NOMO-1 treated with dmso at 0.1 percent for 144 hours (cell line): ENCODE measurements at regions not wholly inside any gene's neighbourhood (a gene's known extent, or its start where the extent isn't known, plus 50 kb on each side); places are given as distances from the start of the nearest gene placed in this dataset.
A peak's percentile ranks its signal among the peaks of the same experiment; 100 is the strongest.

Experiments
- DNase-seq: peaks from one replicate; lab custom pipeline; 2025; ENCODE audit not compliant: unreplicated experiment; lab: John Stamatoyannopoulos, UW

- DNase-seq: no peak
Measured at GRCh38 chr6:14819840-14820420, 425.9 kb upstream of the JARID2 start.

GRCh38 chr6:14822012-14822553, 423.8 kb upstream of the JARID2 start:
- DNase-seq: no peak

GRCh38 chr6:14822679-14823078, 423.2 kb upstream of the JARID2 start:
- no peak for DNase-seq

GRCh38 chr6:14824060-14824459, 421.8 kb upstream of the JARID2 start:
- no peak for DNase-seq

- DNase-seq: peak; percentile 83
Measured at GRCh38 chr6:14824484-14825275, 421.2 kb upstream of the JARID2 start.

- DNase-seq: peak; percentile 82
Measured at GRCh38 chr6:14826456-14826855, 419.4 kb upstream of the JARID2 start.

- DNase-seq: no peak
Measured at GRCh38 chr6:14827354-14827753, 418.5 kb upstream of the JARID2 start.

- peak; percentile 46 for DNase-seq
Measured at GRCh38 chr6:14828201-14828611, 417.7 kb upstream of the JARID2 start.

GRCh38 chr6:14831070-14831469, 414.8 kb upstream of the JARID2 start:
- no peak for DNase-seq

- DNase-seq: no peak
Measured at GRCh38 chr6:14831937-14832336, 413.9 kb upstream of the JARID2 start.

GRCh38 chr6:14832427-14832826, 413.4 kb upstream of the JARID2 start:
- DNase-seq: no peak

GRCh38 chr6:14834851-14835530, 410.9 kb upstream of the JARID2 start:
- DNase-seq: no peak

GRCh38 chr6:14837435-14837834, 408.4 kb upstream of the JARID2 start:
- DNase-seq: no peak

GRCh38 chr6:14838133-14838583, 407.7 kb upstream of the JARID2 start:
- DNase-seq: peak; percentile 34

GRCh38 chr6:14841901-14842421, 403.9 kb upstream of the JARID2 start:
- DNase-seq: no peak

GRCh38 chr6:14844411-14844810, 401.5 kb upstream of the JARID2 start:
- no peak for DNase-seq

- no peak for DNase-seq
Measured at GRCh38 chr6:14848019-14848418, 397.9 kb upstream of the JARID2 start.

GRCh38 chr6:14849185-14849584, 396.7 kb upstream of the JARID2 start:
- no peak for DNase-seq

GRCh38 chr6:14851281-14851680, 394.6 kb upstream of the JARID2 start:
- DNase-seq: no peak

- DNase-seq: no peak
Measured at GRCh38 chr6:14852375-14852774, 393.5 kb upstream of the JARID2 start.

GRCh38 chr6:14856177-14856576, 389.7 kb upstream of the JARID2 start:
- no peak for DNase-seq

GRCh38 chr6:14857001-14857400, 388.9 kb upstream of the JARID2 start:
- DNase-seq: no peak
